Central memory CD8-positive, alpha-beta T cell (primary cell): ENCODE measurements at regions not wholly inside any gene's neighbourhood (a gene's known extent, or its start where the extent isn't known, plus 50 kb on each side); places are given as distances from the start of the nearest gene placed in this dataset.

Source experiments
- ATAC-seq: fragments of 150-1000 bp; cut with Tn5 transposase; replicated peaks from 2 replicates; pipeline ENCODE4 v1.10.0; 2022; ENCODE audit warnings: mild to moderate bottlenecking, moderate FRiP score, moderate number of reproducible peaks; ENCODE audit not compliant: poor library complexity, severe bottlenecking; ENCODE audit errors: extremely low read depth
- DNase-seq, 2 donors: peaks; one replicate each; pipeline ENCODE4 v3.0.0; 2021; ENCODE audit warnings: low spot score in 2 of 2
- H3K27ac Mint-ChIP-seq: one replicate; pipeline ENCODE4 v1.8.0; 2022; ENCODE audit warnings: low read depth, mild to moderate bottlenecking, moderate library complexity, mixed read lengths
- H3K27me3 Mint-ChIP-seq: one replicate; pipeline ENCODE4 v1.8.0; 2022; ENCODE audit warnings: mixed read lengths
- H3K36me3 Mint-ChIP-seq: one replicate; pipeline ENCODE4 v1.8.0; 2022; ENCODE audit warnings: mild to moderate bottlenecking, moderate library complexity, mixed read lengths; ENCODE audit not compliant: insufficient read depth
- H3K4me1 Mint-ChIP-seq: one replicate; pipeline ENCODE4 v1.8.0; 2022; ENCODE audit warnings: mixed read lengths
- H3K4me3 Mint-ChIP-seq: one replicate; pipeline ENCODE4 v1.8.0; 2022; ENCODE audit warnings: mild to moderate bottlenecking, moderate library complexity, mixed read lengths
- H3K9me3 Mint-ChIP-seq: one replicate; pipeline ENCODE4 v1.8.0; 2022; ENCODE audit warnings: mixed read lengths

DNA sequence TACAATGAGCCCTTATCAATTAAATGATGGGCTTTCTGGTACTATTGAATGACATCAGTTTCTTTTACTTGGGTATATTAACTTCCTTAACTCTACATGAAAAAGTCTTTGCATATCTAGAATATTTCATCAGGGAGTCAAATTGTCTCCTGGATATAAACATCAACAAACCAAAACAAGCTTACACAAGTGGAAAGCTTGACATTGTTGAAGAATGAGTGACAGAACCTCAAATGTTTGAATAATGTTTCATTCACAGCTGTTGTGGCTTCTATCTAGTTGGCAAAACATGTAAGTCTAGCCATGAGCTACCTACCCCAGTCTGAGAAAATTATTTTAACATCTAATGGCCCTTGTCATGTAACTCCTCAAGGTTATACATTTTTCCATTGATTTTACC, 604.8 kb upstream of the ADAMTS5 start:
- H3K9me3 Mint-ChIP-seq: peaks cover 12% of the 10 kb centered on the region
- no peaks in the 10 kb centered on the region for H3K36me3 Mint-ChIP-seq
- ATAC-seq (no peak), DNase-seq (no peak)
- H3K4me3 Mint-ChIP-seq: no peak overlapping the region
- H3K27me3 Mint-ChIP-seq: no peaks in the 10 kb centered on the region
- H3K4me1 Mint-ChIP-seq: no peaks in the 10 kb centered on the region
- H3K27ac Mint-ChIP-seq: no peak overlapping the region

DNA sequence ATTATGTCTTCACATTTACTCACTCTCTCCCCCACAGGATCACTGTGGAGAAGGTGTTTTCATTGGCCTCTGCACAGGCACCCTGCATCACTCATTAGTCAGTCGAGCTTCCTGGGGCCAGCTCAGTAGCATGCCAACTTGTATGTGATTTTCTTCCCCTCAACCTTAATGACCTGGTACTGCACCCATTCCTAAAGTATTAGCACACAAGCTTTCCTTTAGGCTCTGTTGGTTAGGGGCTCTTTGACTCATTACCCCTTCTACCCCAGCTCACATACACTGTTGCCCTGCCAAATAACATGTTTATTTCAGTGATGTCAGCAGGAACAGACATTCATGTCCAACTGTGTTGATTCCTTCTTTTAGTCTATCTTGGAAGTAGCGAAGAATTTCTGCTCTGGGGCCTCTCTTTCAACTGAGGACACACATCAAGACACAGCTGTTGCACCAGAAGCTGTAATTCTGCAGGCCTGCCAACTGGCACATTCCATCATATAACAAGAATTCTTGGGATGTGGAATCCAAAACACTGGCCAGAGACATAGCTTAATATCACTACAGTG, 603.5 kb upstream of the ADAMTS5 start:
- Mint-ChIP-seq H3K9me3 (peaks cover 12% of the 10 kb centered on the region), H3K27ac (no peak overlapping the region), H3K27me3 (no peaks in the 10 kb centered on the region), H3K4me1 (no peaks in the 10 kb centered on the region), H3K4me3 (no peak overlapping the region), H3K36me3 (no peaks in the 10 kb centered on the region)
- no peak for DNase-seq
- no peak for ATAC-seq

DNA sequence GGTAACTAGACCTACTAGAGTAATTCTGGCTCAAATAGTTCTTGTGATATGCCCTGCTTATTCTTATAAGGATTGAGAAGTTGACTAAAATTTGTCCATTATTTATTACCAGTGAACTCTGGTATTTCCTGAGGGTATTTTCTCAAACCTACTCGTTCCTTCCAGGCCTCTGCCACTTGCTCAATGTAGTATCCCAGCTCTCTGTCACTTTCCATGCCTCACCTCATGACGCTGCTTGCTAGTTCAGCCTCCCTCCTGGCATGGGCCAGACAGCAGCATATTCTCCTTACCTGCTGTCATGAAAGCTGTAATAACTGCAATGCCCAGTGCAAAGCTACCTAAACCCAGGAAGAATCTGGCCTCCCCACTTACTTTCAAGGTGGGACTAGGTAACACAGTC, 602.9 kb upstream of the ADAMTS5 start:
- Mint-ChIP-seq H3K27ac (no peak overlapping the region), H3K4me1 (no peaks in the 10 kb centered on the region), H3K27me3 (no peaks in the 10 kb centered on the region), H3K36me3 (no peaks in the 10 kb centered on the region), H3K4me3 (no peak overlapping the region), H3K9me3 (peaks cover 12% of the 10 kb centered on the region)
- no peak for DNase-seq
- no peak for ATAC-seq

DNA sequence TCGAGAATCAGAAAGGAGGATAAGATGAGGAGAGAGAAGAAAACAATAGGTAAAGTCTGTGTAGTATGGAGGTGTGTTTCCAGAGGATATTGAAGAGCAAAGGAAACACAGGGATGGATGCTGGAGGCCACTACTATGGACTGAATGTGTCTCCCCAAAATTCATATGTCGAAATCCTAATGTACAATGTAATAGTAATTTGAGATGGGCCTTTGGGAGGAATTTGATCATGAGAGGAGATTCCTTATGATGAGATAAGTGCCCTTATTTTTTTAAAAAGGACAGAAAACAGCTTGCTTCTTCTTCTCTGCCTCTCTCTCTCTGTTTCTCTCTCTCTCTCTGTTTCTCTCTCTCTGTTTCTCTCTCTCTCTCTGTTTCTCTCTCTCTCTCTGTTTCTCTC, 602.2 kb upstream of the ADAMTS5 start:
- DNase-seq: no peak
- H3K27me3 Mint-ChIP-seq: no peaks in the 10 kb centered on the region
- ATAC-seq: no peak
- H3K4me1 Mint-ChIP-seq: no peaks in the 10 kb centered on the region
- H3K36me3 Mint-ChIP-seq: no peaks in the 10 kb centered on the region
- no peak overlapping the region for H3K27ac Mint-ChIP-seq
- H3K4me3 Mint-ChIP-seq: no peak overlapping the region
- peaks cover 11% of the 10 kb centered on the region for H3K9me3 Mint-ChIP-seq

DNA sequence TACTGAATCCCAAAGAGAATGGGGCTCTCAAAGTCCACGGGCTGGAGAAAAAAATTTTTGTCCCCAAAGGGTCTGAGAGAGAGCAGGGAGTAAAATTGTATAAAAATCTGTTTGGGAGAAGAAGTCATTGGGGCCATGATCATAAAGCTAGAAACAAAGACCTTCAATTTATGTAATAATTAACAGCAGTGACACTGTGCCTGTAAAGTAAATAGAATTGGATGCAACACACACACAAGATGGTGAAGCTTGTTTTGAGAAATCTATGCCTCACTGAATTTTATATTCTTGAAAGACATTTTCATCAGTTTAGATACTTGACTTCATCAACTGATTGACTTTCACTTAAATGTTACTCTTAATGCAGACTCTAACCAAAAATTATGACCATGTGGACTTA, 600.5 kb upstream of the ADAMTS5 start:
- H3K4me3 Mint-ChIP-seq: no peak overlapping the region
- no peaks in the 10 kb centered on the region for H3K27me3 Mint-ChIP-seq

DNA sequence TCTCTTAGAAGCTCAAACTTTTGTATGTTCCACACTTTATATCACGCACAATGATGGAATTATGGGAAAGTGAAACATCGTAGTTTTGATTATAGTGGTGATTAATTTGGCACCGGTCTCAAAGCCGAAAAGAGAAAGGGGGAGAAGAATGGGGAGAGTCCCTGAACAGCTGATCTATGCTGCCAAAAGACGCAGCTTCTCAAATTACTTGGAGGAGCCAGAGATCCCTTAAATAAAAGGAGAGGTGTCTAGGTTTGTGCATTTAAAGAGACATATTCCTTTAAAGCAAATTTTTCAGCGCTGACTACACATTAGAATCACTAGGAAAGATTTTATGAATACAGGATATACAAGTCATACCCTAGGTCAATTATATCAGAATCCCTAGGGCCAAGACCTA, 599.6 kb upstream of the ADAMTS5 start:
- H3K36me3 Mint-ChIP-seq: no peaks in the 10 kb centered on the region
- ATAC-seq (no peak), DNase-seq (no peak)
- H3K27me3 Mint-ChIP-seq: no peaks in the 10 kb centered on the region
- H3K27ac Mint-ChIP-seq: no peak overlapping the region
- no peaks in the 10 kb centered on the region for H3K4me1 Mint-ChIP-seq
- H3K9me3 Mint-ChIP-seq: peaks cover 3% of the 10 kb centered on the region
- no peak overlapping the region for H3K4me3 Mint-ChIP-seq

More for the DNA sequence above, 600.5 kb upstream of the ADAMTS5 start:
- Mint-ChIP-seq H3K27ac (no peak overlapping the region), H3K9me3 (peaks cover 3% of the 10 kb centered on the region), H3K36me3 (no peaks in the 10 kb centered on the region), H3K4me1 (no peaks in the 10 kb centered on the region)
- ATAC-seq (no peak), DNase-seq (no peak)

DNA sequence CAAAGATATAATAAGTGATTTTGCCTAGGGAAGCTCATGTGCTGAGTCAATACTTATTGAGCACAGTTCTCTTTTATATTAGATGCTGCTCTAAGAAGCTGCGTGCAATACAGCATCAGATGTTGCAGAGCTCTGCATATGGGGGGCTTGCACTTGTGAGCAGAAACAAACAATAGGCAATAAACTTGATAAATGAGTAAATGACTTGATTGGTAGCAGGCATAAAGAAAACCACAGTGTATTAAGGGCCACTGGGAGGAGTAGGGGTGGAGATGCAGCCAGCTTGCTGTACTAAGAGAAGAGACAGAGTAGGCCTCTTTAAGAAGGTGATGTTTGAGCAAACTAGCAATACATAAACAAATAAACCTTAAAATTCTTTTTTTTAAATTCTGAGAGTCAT, 598.5 kb upstream of the ADAMTS5 start:
- no peak overlapping the region for H3K27ac Mint-ChIP-seq
- ATAC-seq (no peak), DNase-seq (no peak)
- H3K36me3 Mint-ChIP-seq: no peaks in the 10 kb centered on the region
- no peak overlapping the region for H3K4me3 Mint-ChIP-seq
- no peaks in the 10 kb centered on the region for H3K27me3 Mint-ChIP-seq
- peaks cover 3% of the 10 kb centered on the region for H3K9me3 Mint-ChIP-seq
- H3K4me1 Mint-ChIP-seq: no peaks in the 10 kb centered on the region

DNA sequence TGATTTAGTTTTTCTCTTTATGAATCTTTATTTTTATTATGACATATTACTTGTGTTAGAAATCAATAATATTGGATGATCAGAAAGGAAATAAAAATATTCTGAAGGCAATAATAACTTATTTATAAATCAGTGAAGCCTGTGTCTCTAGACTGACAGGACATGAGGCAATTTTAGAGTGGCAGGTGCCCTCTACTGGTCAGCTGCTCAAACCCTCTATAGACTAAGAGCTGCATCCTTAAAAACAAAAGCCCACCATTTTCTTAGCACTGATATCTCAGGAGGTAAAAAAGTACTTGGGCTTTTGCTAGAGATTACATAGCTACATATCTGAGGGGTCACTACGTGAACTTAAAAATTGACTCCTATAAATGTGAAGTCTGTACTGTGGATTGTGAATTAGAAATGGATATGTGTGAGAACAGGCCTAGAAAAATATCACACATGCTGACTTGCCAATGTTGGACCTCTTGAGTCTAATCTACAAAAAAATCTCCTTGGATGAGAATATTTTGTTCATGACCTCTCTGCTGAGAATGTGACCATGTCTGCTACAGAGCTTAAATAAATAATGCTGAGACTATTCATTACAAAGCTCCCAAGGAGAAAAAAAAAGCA, 597.9 kb upstream of the ADAMTS5 start:
- H3K27ac Mint-ChIP-seq: no peak overlapping the region
- no peaks in the 10 kb centered on the region for H3K4me1 Mint-ChIP-seq
- DNase-seq (no peak), ATAC-seq (no peak)
- H3K9me3 Mint-ChIP-seq: peaks cover 3% of the 10 kb centered on the region
- no peaks in the 10 kb centered on the region for H3K36me3 Mint-ChIP-seq
- H3K27me3 Mint-ChIP-seq: no peaks in the 10 kb centered on the region
- H3K4me3 Mint-ChIP-seq: no peak overlapping the region

DNA sequence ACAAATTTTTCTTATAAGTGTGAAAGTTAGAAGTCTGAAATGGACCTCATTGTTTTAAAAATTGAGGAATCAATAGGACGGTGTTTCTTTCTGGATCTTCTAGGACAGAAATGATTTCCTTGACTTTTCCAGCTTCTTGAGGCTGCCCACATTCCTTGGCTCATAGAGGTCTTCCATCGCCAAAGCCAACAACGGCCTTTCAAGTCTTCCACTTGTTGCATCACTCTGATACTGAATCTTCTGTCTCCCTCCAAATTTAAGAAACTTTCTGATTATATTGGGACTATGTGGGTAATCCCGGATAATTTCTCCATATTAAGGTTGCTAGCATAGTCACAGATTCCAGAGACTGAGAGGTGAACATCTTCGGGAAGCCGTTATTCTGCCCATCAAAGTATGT, 595.4 kb upstream of the ADAMTS5 start:
- no peaks in the 10 kb centered on the region for H3K36me3 Mint-ChIP-seq
- H3K4me3 Mint-ChIP-seq: no peak overlapping the region
- H3K4me1 Mint-ChIP-seq: no peaks in the 10 kb centered on the region
- H3K27ac Mint-ChIP-seq: no peak overlapping the region
- ATAC-seq (no peak), DNase-seq (no peak)
- H3K27me3 Mint-ChIP-seq: no peaks in the 10 kb centered on the region
- H3K9me3 Mint-ChIP-seq: peaks cover 8% of the 10 kb centered on the region

DNA sequence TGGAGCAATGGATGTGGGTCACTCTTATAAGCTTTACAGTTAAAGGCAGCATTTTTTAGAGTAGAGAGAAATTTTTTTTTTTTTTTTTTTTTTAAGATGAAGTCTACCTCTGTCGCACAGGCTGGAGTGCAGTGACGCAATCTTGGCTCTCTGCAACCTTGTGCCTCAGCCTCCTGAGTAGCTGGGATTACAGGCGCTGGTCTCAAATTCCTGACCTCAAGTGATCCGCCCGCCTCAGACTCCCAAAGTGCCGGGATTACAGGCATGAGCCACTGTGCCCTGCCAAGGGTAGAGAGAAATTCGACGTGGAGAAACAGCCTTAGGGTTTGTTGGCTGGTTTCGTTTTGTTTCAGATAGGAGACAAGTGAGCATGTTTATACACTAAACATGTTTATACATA, 594.2 kb upstream of the ADAMTS5 start:
- no peaks in the 10 kb centered on the region for H3K27me3 Mint-ChIP-seq
- DNase-seq (no peak), ATAC-seq (no peak)
- no peaks in the 10 kb centered on the region for H3K4me1 Mint-ChIP-seq
- H3K9me3 Mint-ChIP-seq: peaks cover 10% of the 10 kb centered on the region
- no peak overlapping the region for H3K4me3 Mint-ChIP-seq
- no peak overlapping the region for H3K27ac Mint-ChIP-seq
- H3K36me3 Mint-ChIP-seq: no peaks in the 10 kb centered on the region

DNA sequence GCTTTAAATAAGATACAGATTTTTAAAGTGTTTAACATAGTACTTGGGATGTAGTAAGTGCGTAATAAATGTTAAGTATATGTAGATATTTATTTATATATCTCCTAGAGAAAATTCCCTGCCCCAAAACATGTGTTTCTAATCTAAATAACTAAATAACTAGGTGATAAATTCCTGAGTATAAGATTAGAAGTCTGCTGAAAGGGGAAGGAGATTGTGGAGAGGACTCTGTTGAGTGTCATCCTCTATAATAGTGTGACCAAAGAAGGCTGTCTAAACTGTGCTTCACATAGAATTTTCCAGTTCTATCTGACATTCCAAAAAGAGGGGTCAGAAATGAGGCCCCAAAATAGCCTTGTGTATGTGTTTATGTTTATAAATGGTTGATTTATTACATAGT, 590.5 kb upstream of the ADAMTS5 start:
- H3K27ac Mint-ChIP-seq: no peak overlapping the region
- ATAC-seq (no peak), DNase-seq (no peak)
- no peaks in the 10 kb centered on the region for H3K4me1 Mint-ChIP-seq
- H3K9me3 Mint-ChIP-seq: peaks cover 22% of the 10 kb centered on the region
- H3K27me3 Mint-ChIP-seq: no peaks in the 10 kb centered on the region
- H3K36me3 Mint-ChIP-seq: no peaks in the 10 kb centered on the region
- no peak overlapping the region for H3K4me3 Mint-ChIP-seq

DNA sequence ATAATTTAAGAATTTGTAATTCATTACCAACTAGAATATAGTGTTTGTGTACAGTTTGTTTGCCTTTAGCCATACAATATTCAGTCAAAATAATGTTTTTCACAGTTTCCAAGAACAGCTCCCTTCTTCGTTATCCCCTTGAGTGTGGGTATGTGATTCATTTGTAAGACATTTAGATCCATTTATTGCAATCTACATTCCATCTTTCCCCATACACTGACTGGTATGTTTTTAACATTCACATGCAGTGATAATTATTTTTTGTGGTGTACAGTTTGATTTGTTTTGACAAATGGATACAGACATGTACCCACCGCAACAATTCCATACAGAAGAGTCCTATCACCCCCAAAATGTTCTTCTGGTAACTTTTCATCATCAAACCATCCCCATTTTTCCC, 589.1 kb upstream of the ADAMTS5 start:
- ATAC-seq (no peak), DNase-seq (no peak)
- no peaks in the 10 kb centered on the region for H3K36me3 Mint-ChIP-seq
- H3K27ac Mint-ChIP-seq: no peak overlapping the region
- no peak overlapping the region for H3K4me3 Mint-ChIP-seq
- peaks cover 25% of the 10 kb centered on the region for H3K9me3 Mint-ChIP-seq
- H3K4me1 Mint-ChIP-seq: no peaks in the 10 kb centered on the region
- no peaks in the 10 kb centered on the region for H3K27me3 Mint-ChIP-seq

DNA sequence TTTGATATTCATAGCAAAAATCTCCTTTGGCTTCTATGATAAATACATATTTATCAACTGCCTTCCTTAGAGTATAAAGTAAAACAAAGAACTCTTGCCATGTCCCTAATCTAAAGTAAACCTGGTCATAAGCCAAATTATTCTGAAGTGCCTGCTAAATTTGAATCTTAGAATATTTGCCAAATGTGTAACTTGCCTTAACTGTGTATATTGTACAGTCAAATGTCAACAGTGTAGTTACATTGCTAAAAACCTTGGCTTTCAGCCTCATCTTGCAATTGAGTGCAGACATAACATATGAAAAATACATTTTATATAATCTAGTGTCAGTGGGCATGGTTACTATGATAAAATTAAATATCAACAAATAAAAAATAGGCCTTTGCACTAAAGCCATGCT, 583.4 kb upstream of the ADAMTS5 start:
- no peaks in the 10 kb centered on the region for H3K36me3 Mint-ChIP-seq
- H3K4me3 Mint-ChIP-seq: no peak overlapping the region
- no peaks in the 10 kb centered on the region for H3K4me1 Mint-ChIP-seq
- no peak for ATAC-seq
- no peak for DNase-seq
- no peaks in the 10 kb centered on the region for H3K27me3 Mint-ChIP-seq
- peaks cover 20% of the 10 kb centered on the region for H3K9me3 Mint-ChIP-seq
- no peak overlapping the region for H3K27ac Mint-ChIP-seq
